C4-2B (cell line): ENCODE measurements at regions not wholly inside any gene's neighbourhood (a gene's known extent, or its start where the extent isn't known, plus 50 kb on each side); places are given as distances from the start of the nearest gene placed in this dataset.

Source experiments
- CTCF ChIP-seq: fragments of 450-650 bp; conservative IDR thresholded peaks from 2 replicates; pipeline ENCODE4 v1.5.1; 2017; ENCODE audit warnings: mild to moderate bottlenecking
- ZFX ChIP-seq: fragments of 450-650 bp; IDR thresholded peaks from 2 replicates; pipeline ENCODE4 v1.6.1; 2017

- TF ChIP-seq CTCF, result no peak
- TF ChIP-seq ZFX, result no peak
Observed at GRCh38 chr11:45722144-45722543, 56.7 kb upstream of the CHST1 start.
